B cell (primary cell): ENCODE measurements at regions not wholly inside any gene's neighbourhood (a gene's known extent, or its start where the extent isn't known, plus 50 kb on each side); places are given as distances from the start of the nearest gene placed in this dataset.
"Not testable (repeated sequence)": the region's sequence is repeated elsewhere in the genome, so short reads cannot be mapped to it uniquely, and the experiment has no call there.

Experiments used
- EZH2 ChIP-seq: IDR thresholded peaks from 2 replicates; pipeline ENCODE4 v1.6.1; 2012; ENCODE audit warnings: borderline replicate concordance, low read depth, mild to moderate bottlenecking, moderate library complexity, low read length; ENCODE audit not compliant: insufficient read depth, poor library complexity, severe bottlenecking
- TF ChIP-seq, protein P1 (sequence below): fragments of 200-600 bp; IDR thresholded peaks from one replicate; pipeline ENCODE4 v1.8.0; 2022; ENCODE audit warnings: antibody characterized with exemption, mild to moderate bottlenecking

- TF ChIP-seq, protein P1, sequence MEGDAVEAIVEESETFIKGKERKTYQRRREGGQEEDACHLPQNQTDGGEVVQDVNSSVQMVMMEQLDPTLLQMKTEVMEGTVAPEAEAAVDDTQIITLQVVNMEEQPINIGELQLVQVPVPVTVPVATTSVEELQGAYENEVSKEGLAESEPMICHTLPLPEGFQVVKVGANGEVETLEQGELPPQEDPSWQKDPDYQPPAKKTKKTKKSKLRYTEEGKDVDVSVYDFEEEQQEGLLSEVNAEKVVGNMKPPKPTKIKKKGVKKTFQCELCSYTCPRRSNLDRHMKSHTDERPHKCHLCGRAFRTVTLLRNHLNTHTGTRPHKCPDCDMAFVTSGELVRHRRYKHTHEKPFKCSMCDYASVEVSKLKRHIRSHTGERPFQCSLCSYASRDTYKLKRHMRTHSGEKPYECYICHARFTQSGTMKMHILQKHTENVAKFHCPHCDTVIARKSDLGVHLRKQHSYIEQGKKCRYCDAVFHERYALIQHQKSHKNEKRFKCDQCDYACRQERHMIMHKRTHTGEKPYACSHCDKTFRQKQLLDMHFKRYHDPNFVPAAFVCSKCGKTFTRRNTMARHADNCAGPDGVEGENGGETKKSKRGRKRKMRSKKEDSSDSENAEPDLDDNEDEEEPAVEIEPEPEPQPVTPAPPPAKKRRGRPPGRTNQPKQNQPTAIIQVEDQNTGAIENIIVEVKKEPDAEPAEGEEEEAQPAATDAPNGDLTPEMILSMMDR = not testable (repeated sequence)
- TF ChIP-seq EZH2 = not testable (repeated sequence)
Measured at GRCh38 chr2:76172154-76172595, 461.5 kb upstream of the GCFC2 start.
